Activated CD4-positive, alpha-beta T cell treated with anti-CD3 and anti-CD28 coated beads, Interleukin-2, amount 10 ng/mL, durations not matched to agents 24 days and 14 days (primary cell): ENCODE measurements at regions not wholly inside any gene's neighbourhood (a gene's known extent, or its start where the extent isn't known, plus 50 kb on each side); places are given as distances from the start of the nearest gene placed in this dataset.
"Not testable (repeated sequence)": the region's sequence is repeated elsewhere in the genome, so short reads cannot be mapped to it uniquely, and the experiment has no call there.

ENCODE experiments used
- DNase-seq: peaks from one replicate; pipeline ENCODE4 v3.0.0; 2022
- H3K27ac Mint-ChIP-seq: one replicate; pipeline ENCODE4 v1.8.0; 2022; ENCODE audit warnings: mild to moderate bottlenecking, mixed read lengths
- H3K27me3 Mint-ChIP-seq: one replicate; pipeline ENCODE4 v1.8.0; 2022; ENCODE audit warnings: mixed read lengths
- H3K36me3 Mint-ChIP-seq: one replicate; pipeline ENCODE4 v1.8.0; 2022; ENCODE audit warnings: low read depth, mild to moderate bottlenecking, mixed read lengths
- H3K4me1 Mint-ChIP-seq: one replicate; pipeline ENCODE4 v1.8.0; 2021; ENCODE audit warnings: mixed read lengths
- H3K4me3 Mint-ChIP-seq: one replicate; pipeline ENCODE4 v1.8.0; 2022; ENCODE audit warnings: mild to moderate bottlenecking, moderate library complexity, mixed read lengths
- H3K9me3 Mint-ChIP-seq: one replicate; pipeline ENCODE4 v1.8.0; 2021; ENCODE audit warnings: mixed read lengths
- intact Hi-C: fragments of 100-400 bp; cut with micrococcal nuclease; formaldehyde crosslinking; loops from one replicate; pipeline ENCODE4 v1.15.1; 2023

GRCh38 chr17:52451294-52451861 is 292.9 kb upstream of the CA10 start:
- H3K36me3 Mint-ChIP-seq = no peaks in the 10 kb centered on the region
- no peak overlapping the region for H3K4me3 Mint-ChIP-seq
- H3K27ac Mint-ChIP-seq = no peak overlapping the region
- H3K27me3 Mint-ChIP-seq = no peaks in the 10 kb centered on the region
- intact Hi-C loops = no loop called here
- no peak for DNase-seq
- H3K4me1 Mint-ChIP-seq = no peaks in the 10 kb centered on the region
- H3K9me3 Mint-ChIP-seq = peaks cover 14% of the 10 kb centered on the region

GRCh38 chr17:52442350-52442749 is 283.8 kb upstream of the CA10 start:
- Mint-ChIP-seq H3K4me1 (no peaks in the 10 kb centered on the region), H3K27me3 (no peaks in the 10 kb centered on the region), H3K36me3 (no peaks in the 10 kb centered on the region), H3K4me3 (no peak overlapping the region), H3K9me3 (peaks cover 3% of the 10 kb centered on the region), H3K27ac (no peak overlapping the region)
- no peak for DNase-seq
- intact Hi-C loops = no loop called here

DNA sequence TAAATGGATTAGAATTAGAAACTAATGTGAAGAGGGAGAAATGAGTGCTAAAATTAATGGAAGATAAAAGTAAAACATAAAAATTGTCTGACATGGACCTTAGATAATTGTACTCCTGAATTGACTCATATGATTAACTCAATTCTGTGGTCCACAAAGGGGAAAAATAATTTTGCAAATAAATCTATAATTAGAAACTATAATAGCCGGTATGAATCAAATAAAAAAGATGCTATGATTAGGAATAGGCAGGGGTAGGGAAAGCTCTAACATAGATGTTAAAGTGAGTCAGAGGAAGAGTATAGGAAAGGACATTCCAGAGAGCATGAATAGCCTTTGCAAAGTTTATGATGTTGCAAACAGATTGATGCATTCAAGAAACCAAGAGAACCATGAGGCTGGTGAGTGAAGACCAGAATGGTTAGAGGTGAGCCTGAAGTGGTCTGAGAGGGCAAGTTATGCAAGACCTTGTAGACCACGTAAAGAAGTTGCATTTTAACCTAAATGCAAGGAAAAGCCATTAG is 262.1 kb upstream of the CA10 start:
- H3K36me3 Mint-ChIP-seq = no peaks in the 10 kb centered on the region
- H3K9me3 Mint-ChIP-seq = no peaks in the 10 kb centered on the region
- H3K27ac Mint-ChIP-seq = no peak overlapping the region
- H3K4me3 Mint-ChIP-seq = no peak overlapping the region
- H3K4me1 Mint-ChIP-seq = no peaks in the 10 kb centered on the region
- H3K27me3 Mint-ChIP-seq = no peaks in the 10 kb centered on the region
- DNase-seq = no peak
- intact Hi-C loops = no loop called here

DNA sequence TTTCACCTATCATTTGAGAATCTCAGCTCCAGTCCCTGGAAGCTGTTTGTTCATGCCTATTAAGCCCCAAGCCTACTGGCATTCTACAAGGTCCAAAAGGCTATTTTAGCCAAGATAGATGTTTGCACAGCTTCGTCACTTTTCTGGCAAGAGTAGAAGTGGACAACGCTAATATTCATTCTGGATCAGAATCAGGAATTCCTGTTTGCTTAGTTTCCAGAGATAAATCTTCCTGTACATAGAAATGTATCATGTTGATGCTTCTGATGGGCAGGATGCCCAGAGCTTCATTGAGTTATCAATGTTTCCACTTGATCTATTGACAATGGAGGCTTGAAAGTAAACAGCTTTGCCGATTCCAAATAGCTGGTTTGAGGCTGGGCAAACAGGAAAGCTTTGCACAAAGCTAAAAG is 260.7 kb upstream of the CA10 start:
- Mint-ChIP-seq H3K4me1 (no peaks in the 10 kb centered on the region), H3K27ac (no peak overlapping the region), H3K36me3 (no peaks in the 10 kb centered on the region), H3K9me3 (no peaks in the 10 kb centered on the region), H3K27me3 (no peaks in the 10 kb centered on the region), H3K4me3 (no peak overlapping the region)
- intact Hi-C loops = no loop called here
- DNase-seq = no peak

DNA sequence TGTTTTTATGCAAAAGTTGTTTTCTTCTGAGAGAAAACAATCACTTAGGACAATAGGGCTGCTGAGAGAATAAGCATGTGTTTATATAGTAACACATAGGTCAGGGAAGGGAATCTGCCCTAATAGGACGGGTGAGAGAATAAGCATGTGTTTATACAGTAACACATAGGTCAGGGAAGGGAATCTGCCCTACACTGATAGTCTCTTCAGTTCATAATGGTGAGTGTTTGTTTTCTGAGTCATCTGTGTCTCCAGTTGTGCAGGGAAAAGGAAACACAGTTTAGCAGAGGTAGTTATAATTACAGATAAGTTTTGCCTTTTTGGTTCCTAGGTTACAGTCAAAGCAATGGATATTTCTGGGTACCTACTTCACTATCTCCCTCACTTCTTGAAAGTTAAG is 252.3 kb upstream of the CA10 start:
- H3K4me1 Mint-ChIP-seq = no peaks in the 10 kb centered on the region
- H3K27ac Mint-ChIP-seq = no peak overlapping the region
- H3K27me3 Mint-ChIP-seq = no peaks in the 10 kb centered on the region
- H3K4me3 Mint-ChIP-seq = no peak overlapping the region
- H3K36me3 Mint-ChIP-seq = no peaks in the 10 kb centered on the region
- intact Hi-C loops = no loop called here
- H3K9me3 Mint-ChIP-seq = peaks cover 4% of the 10 kb centered on the region
- DNase-seq = no peak

- H3K27me3 Mint-ChIP-seq, H3K9me3 Mint-ChIP-seq, H3K4me1 Mint-ChIP-seq, DNase-seq, H3K27ac Mint-ChIP-seq, H3K4me3 Mint-ChIP-seq, intact Hi-C loops, H3K36me3 Mint-ChIP-seq: not testable (repeated sequence)
These were observed 250.7 kb upstream of the CA10 start for GRCh38 chr17:52409222-52409621.

- Mint-ChIP-seq H3K27ac (no peak overlapping the region), H3K4me1 (no peaks in the 10 kb centered on the region), H3K9me3 (no peaks in the 10 kb centered on the region), H3K4me3 (no peak overlapping the region), H3K36me3 (no peaks in the 10 kb centered on the region), H3K27me3 (no peaks in the 10 kb centered on the region)
- intact Hi-C loops = no loop called here
- DNase-seq = no peak
These were observed 236.8 kb upstream of the CA10 start for GRCh38 chr17:52395308-52395707.

GRCh38 chr17:52390422-52390821 is 231.9 kb upstream of the CA10 start:
- intact Hi-C loops = no loop called here
- Mint-ChIP-seq H3K36me3 (no peaks in the 10 kb centered on the region), H3K4me1 (no peaks in the 10 kb centered on the region), H3K9me3 (peaks cover 3% of the 10 kb centered on the region), H3K27me3 (no peaks in the 10 kb centered on the region), H3K4me3 (no peak overlapping the region), H3K27ac (no peak overlapping the region)
- DNase-seq = no peak

GRCh38 chr17:52389632-52390031 is 231.1 kb upstream of the CA10 start:
- no peaks in the 10 kb centered on the region for H3K4me1 Mint-ChIP-seq
- H3K9me3 Mint-ChIP-seq = peaks cover 3% of the 10 kb centered on the region
- H3K27ac Mint-ChIP-seq = no peak overlapping the region
- no peaks in the 10 kb centered on the region for H3K36me3 Mint-ChIP-seq
- DNase-seq = no peak
- no peaks in the 10 kb centered on the region for H3K27me3 Mint-ChIP-seq
- H3K4me3 Mint-ChIP-seq = no peak overlapping the region
- intact Hi-C loops = no loop called here

GRCh38 chr17:52388941-52389340 is 230.4 kb upstream of the CA10 start:
- H3K36me3 Mint-ChIP-seq = no peaks in the 10 kb centered on the region
- no peaks in the 10 kb centered on the region for H3K4me1 Mint-ChIP-seq
- H3K27me3 Mint-ChIP-seq = no peaks in the 10 kb centered on the region
- intact Hi-C loops = no loop called here
- no peak for DNase-seq
- H3K9me3 Mint-ChIP-seq = peaks cover 3% of the 10 kb centered on the region
- no peak overlapping the region for H3K27ac Mint-ChIP-seq
- no peak overlapping the region for H3K4me3 Mint-ChIP-seq

DNA sequence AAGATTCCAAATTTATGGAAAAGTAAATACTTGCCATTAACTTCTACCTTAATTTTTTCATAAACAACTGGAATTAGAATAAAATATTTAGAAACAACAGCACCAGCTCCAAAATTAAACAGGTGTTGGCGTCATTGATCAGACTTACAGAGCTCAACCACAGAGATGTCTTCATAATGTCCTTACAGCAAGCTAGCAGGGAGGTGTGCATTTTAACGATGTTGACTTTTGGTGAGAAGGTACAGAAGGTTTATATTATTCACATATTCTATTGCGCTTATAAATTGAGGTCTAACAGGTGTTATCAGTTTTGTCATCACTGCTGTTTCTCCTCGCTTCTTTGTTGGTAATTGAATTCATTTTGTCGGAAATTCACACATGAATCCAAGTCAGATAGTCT is 226.2 kb upstream of the CA10 start:
- Mint-ChIP-seq H3K4me3 (no peak overlapping the region), H3K9me3 (peaks cover 3% of the 10 kb centered on the region), H3K36me3 (no peaks in the 10 kb centered on the region), H3K4me1 (no peaks in the 10 kb centered on the region), H3K27ac (no peak overlapping the region), H3K27me3 (no peaks in the 10 kb centered on the region)
- no peak for DNase-seq
- intact Hi-C loops = no loop called here

GRCh38 chr17:52383493-52384100 is 225.1 kb upstream of the CA10 start:
- no peaks in the 10 kb centered on the region for H3K27me3 Mint-ChIP-seq
- intact Hi-C loops = no loop called here
- no peaks in the 10 kb centered on the region for H3K36me3 Mint-ChIP-seq
- no peak overlapping the region for H3K4me3 Mint-ChIP-seq
- peaks cover 3% of the 10 kb centered on the region for H3K9me3 Mint-ChIP-seq
- no peaks in the 10 kb centered on the region for H3K4me1 Mint-ChIP-seq
- DNase-seq = peak; percentile 64
- H3K27ac Mint-ChIP-seq = no peak overlapping the region

DNA sequence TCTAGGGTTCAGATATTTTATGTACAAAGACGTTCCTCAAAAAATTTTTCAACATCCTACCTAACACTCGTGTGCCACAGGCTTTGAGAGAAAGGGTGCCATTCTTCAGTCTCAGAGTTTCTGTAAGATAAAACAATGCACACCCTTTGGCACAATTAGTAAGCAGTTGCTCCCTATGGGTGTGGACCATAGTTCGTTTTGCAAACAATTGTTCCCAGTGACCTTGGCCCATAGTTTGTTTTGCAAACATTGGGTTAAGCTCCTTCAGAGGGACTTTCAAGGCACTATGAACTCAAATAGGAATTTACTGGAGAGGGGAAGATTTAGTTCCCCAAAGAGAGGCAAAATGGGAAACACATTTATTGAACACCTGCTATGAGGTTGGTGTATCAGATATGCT is 220.3 kb upstream of the CA10 start:
- intact Hi-C loops = no loop called here
- DNase-seq = no peak
- Mint-ChIP-seq H3K4me3 (no peak overlapping the region), H3K27me3 (no peaks in the 10 kb centered on the region), H3K9me3 (no peaks in the 10 kb centered on the region), H3K27ac (no peak overlapping the region), H3K4me1 (no peaks in the 10 kb centered on the region), H3K36me3 (no peaks in the 10 kb centered on the region)

DNA sequence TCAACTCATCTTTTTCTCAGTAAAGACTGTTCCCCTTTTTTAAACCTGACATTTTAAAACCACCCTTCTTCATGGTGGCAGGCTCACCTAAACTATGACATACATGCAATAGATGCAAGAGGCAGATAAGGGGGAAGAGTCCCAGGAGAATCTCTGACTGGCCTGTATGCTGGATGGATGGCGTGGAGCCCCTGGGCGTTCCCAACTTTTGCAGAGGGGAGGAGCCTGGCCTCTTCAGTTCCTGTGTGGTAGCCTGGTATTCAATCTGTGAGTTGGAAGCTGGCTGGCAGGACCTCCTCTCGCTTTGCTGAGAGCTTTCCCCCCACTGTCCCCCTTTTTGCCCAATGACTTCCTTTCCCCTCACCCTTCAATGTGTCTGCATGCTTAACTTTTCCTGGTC is 217.6 kb upstream of the CA10 start:
- Mint-ChIP-seq H3K4me1 (no peaks in the 10 kb centered on the region), H3K4me3 (no peak overlapping the region), H3K9me3 (no peaks in the 10 kb centered on the region), H3K27ac (no peak overlapping the region), H3K36me3 (no peaks in the 10 kb centered on the region), H3K27me3 (no peaks in the 10 kb centered on the region)
- no peak for DNase-seq
- intact Hi-C loops = no loop called here

DNA sequence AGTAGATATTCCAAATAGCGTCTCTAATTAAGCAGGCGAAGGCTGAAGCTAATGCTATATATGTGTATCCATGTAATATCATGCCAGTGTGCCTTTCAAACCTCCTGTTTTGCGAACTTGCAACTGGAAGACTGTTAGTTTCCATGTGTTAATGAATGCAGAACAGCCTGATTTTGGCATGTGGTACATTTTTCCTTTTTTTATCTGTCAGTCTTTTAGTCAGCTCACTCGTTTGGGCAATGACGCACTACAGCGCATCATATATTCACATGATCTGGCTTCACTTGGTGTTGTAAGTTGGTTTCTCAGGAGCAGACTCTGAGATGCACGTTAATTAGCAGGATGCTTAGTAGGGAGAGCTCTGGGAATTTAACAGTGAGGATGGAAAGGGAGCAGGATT is 210.4 kb upstream of the CA10 start:
- Mint-ChIP-seq H3K27ac (no peak overlapping the region), H3K9me3 (no peaks in the 10 kb centered on the region), H3K27me3 (no peaks in the 10 kb centered on the region), H3K36me3 (no peaks in the 10 kb centered on the region), H3K4me3 (no peak overlapping the region), H3K4me1 (no peaks in the 10 kb centered on the region)
- no peak for DNase-seq
- intact Hi-C loops = no loop called here
